MM.1S (cell line): ENCODE measurements at regions not wholly inside any gene's neighbourhood (a gene's known extent, or its start where the extent isn't known, plus 50 kb on each side); places are given as distances from the start of the nearest gene placed in this dataset.

ENCODE experiments used
- DNase-seq: peaks from one replicate; pipeline ENCODE4 v3.0.0-alpha.2; 2015
- H2AFZ ChIP-seq: fragments of 300-600 bp; sonication (generic); 2 replicates; pipeline ENCODE4 v1.6.0; 2016; ENCODE audit warnings: antibody characterized with exemption, low read length
- H3F3A ChIP-seq: fragments of 300-600 bp; sonication (generic); 2 replicates; pipeline ENCODE4 v1.6.1; 2016; ENCODE audit warnings: mild to moderate bottlenecking, antibody characterized with exemption, low read length, moderate library complexity, mixed read lengths; ENCODE audit not compliant: insufficient read depth
- H3K27ac ChIP-seq: fragments of 300-600 bp; sonication (generic); 2 replicates; pipeline ENCODE4 v1.5.1; 2016; ENCODE audit warnings: mild to moderate bottlenecking, low read length
- H3K27me3 ChIP-seq: fragments of 300-600 bp; sonication (generic); replicated peaks from 2 replicates; pipeline ENCODE4 v1.6.0; 2016; ENCODE audit warnings: low read length; ENCODE audit not compliant: insufficient read depth
- H3K36me3 ChIP-seq: fragments of 300-600 bp; sonication (generic); replicated peaks from 2 replicates; pipeline ENCODE4 v1.6.1; 2016; ENCODE audit warnings: mild to moderate bottlenecking, low read length, mixed read lengths; ENCODE audit not compliant: insufficient read depth
- H3K4me1 ChIP-seq: fragments of 300-600 bp; sonication (generic); 2 replicates; pipeline ENCODE4 v1.6.1; 2016; ENCODE audit warnings: low read length, mixed read lengths
- H3K4me2 ChIP-seq: fragments of 300-600 bp; sonication (generic); 2 replicates; pipeline ENCODE4 v1.6.0; 2016; ENCODE audit warnings: low read depth, low read length
- H3K4me3 ChIP-seq: fragments of 300-600 bp; sonication (generic); 2 replicates; pipeline ENCODE4 v1.5.1; 2016; ENCODE audit warnings: low read length, mixed read lengths
- H3K79me2 ChIP-seq: fragments of 300-600 bp; sonication (generic); 2 replicates; pipeline ENCODE4 v1.6.1; 2016; ENCODE audit warnings: mixed run types, low read length, mixed read lengths
- H3K9ac ChIP-seq: fragments of 300-600 bp; sonication (generic); 2 replicates; pipeline ENCODE4 v1.6.1; 2016; ENCODE audit warnings: low read length, mixed read lengths
- H3K9me2 ChIP-seq: fragments of 300-600 bp; sonication (generic); replicated peaks from 2 replicates; pipeline ENCODE4 v1.6.1; 2016; ENCODE audit warnings: mild to moderate bottlenecking, low read length, mixed read lengths; ENCODE audit not compliant: insufficient read depth
- H3K9me3 ChIP-seq: fragments of 300-600 bp; sonication (generic); replicated peaks from 2 replicates; pipeline ENCODE4 v1.6.1; 2016; ENCODE audit warnings: mild to moderate bottlenecking, low read length, mixed read lengths; ENCODE audit not compliant: insufficient read depth
- H4K20me1 ChIP-seq: fragments of 300-600 bp; sonication (generic); 2 replicates; pipeline ENCODE4 v1.6.1; 2016; ENCODE audit warnings: mild to moderate bottlenecking, low read length, moderate library complexity, mixed read lengths; ENCODE audit not compliant: insufficient read depth
- EZH2 ChIP-seq: fragments of 300-600 bp; sonication (generic); optimal IDR thresholded peaks from 2 replicates; pipeline ENCODE3; 2017; ENCODE audit warnings: low read depth, mild to moderate bottlenecking, antibody characterized with exemption, low read length, mixed read lengths
- EZH2phosphoT487 ChIP-seq: fragments of 300-600 bp; sonication (generic); IDR thresholded peaks from 2 replicates; pipeline ENCODE4 v1.6.1; 2018; ENCODE audit warnings: antibody characterized with exemption, low read length
- TF ChIP-seq, protein P1 (sequence below): fragments of 300-600 bp; sonication (generic); IDR thresholded peaks from 2 replicates; pipeline ENCODE4 v1.5.1; 2016; ENCODE audit warnings: antibody characterized with exemption, low read length, mixed read lengths

DNA sequence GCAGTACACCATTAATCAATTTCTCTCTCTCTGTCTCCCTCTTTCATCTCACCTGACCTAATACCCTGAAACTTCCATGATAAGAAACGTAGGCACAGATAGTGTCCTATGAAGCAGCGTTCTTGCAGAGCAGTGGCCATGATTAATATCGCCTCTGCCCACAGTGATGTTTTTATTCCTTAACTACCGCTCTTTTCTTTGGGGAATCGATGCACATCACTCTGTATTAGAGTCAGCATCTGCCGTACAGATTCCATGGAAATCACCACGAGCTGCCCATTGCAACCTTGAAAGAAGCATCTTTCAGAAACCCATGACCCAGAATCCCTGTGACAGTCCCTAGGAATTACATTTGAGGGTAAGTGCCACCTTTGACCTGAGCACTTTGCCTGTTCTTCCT is 152.0 kb upstream of the ECI2 start:
- H4K20me1 ChIP-seq, result no peaks in the 10 kb centered on the region
- H3K27me3 ChIP-seq, result no peaks in the 10 kb centered on the region
- no peak overlapping the region for H2AFZ ChIP-seq
- H3K27ac ChIP-seq, result no peak overlapping the region
- TF ChIP-seq EZH2, result no peak
- TF ChIP-seq, protein P1, sequence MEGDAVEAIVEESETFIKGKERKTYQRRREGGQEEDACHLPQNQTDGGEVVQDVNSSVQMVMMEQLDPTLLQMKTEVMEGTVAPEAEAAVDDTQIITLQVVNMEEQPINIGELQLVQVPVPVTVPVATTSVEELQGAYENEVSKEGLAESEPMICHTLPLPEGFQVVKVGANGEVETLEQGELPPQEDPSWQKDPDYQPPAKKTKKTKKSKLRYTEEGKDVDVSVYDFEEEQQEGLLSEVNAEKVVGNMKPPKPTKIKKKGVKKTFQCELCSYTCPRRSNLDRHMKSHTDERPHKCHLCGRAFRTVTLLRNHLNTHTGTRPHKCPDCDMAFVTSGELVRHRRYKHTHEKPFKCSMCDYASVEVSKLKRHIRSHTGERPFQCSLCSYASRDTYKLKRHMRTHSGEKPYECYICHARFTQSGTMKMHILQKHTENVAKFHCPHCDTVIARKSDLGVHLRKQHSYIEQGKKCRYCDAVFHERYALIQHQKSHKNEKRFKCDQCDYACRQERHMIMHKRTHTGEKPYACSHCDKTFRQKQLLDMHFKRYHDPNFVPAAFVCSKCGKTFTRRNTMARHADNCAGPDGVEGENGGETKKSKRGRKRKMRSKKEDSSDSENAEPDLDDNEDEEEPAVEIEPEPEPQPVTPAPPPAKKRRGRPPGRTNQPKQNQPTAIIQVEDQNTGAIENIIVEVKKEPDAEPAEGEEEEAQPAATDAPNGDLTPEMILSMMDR, result no peak
- H3K4me1 ChIP-seq, result no peaks in the 10 kb centered on the region
- H3K9me2 ChIP-seq, result no peaks in the 10 kb centered on the region
- no peak overlapping the region for H3K4me3 ChIP-seq
- H3K9ac ChIP-seq, result no peak overlapping the region
- no peak for DNase-seq
- H3K36me3 ChIP-seq, result no peaks in the 10 kb centered on the region
- H3K4me2 ChIP-seq, result no peak overlapping the region
- no peaks in the 10 kb centered on the region for H3F3A ChIP-seq
- no peaks in the 10 kb centered on the region for H3K79me2 ChIP-seq
- no peaks in the 10 kb centered on the region for H3K9me3 ChIP-seq

DNA sequence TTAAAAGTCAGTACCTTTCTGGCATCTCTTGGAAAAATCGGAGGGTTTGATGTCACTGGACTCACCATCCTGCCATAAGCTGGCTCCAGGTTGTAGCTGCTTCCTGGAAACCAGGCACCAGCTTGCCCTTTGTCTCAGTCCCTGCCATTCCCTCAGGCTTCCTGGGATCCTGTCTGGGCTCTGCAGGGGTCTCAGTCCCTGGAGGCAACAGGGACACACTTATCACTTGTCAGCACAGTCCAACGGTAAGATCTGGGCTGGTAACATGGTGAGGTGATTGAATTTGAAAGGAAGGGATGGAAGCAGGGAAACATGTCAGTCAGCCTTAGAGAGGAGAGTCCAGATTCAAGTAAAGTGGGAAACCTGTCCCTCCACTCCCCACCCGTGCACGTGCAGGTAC is 147.6 kb upstream of the ECI2 start:
- H3K27me3 ChIP-seq, result no peaks in the 10 kb centered on the region
- no peaks in the 10 kb centered on the region for H3K9me3 ChIP-seq
- no peaks in the 10 kb centered on the region for H3K79me2 ChIP-seq
- H3K9me2 ChIP-seq, result no peaks in the 10 kb centered on the region
- H4K20me1 ChIP-seq, result no peaks in the 10 kb centered on the region
- no peak overlapping the region for H3K9ac ChIP-seq
- H3K4me2 ChIP-seq, result no peak overlapping the region
- no peak for DNase-seq
- no peak overlapping the region for H2AFZ ChIP-seq
- no peak overlapping the region for H3K4me3 ChIP-seq
- H3F3A ChIP-seq, result no peaks in the 10 kb centered on the region
- H3K27ac ChIP-seq, result no peak overlapping the region
- TF ChIP-seq, protein P1, result no peak
- TF ChIP-seq EZH2phosphoT487, result no peak
- no peak for TF ChIP-seq EZH2
- H3K4me1 ChIP-seq, result no peaks in the 10 kb centered on the region
- H3K36me3 ChIP-seq, result no peaks in the 10 kb centered on the region

DNA sequence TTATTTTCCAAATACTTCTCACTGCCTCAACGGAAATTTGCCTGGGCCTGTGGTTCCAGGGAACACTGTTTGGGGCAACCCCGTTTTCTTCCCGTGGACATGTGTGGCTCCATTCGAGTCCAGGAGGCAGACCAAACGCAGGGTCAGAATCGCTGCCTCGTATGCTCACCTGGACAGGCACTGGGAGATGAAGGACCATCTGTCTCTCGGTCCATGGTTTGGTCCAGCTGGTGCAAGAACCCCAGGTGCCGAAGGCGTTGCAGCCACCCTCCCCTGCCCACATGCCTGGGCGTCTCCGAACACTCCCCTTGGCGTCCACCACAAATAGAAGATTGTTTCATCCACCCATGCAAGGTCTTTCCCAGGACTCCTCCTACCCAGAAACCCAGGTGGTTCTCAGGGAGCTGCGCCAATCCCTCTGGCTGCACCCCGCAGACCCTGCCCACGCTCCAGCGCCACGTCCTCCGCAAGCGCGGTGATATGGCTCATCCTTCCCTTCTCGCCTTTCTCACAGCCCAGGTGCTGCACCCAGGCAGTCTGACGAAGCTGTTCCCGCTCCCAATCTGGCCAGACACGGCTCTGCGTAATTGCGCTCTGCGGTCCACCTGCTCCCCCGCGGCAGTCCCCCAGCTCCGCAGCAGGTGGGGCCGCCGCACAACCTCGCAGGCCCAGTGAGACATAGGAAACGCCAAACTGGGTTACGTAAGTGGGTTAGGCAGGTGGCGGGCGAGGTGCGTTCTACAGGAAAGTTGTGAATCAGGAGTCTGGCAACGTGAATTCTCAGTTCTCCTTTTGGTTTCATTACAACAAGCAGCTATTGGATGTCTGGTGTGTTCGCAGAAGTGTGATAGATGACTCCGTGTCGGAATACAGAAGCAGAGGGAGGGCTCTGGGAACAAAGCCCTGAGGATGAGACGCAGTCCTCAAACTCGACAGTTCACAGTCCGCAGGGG is 146.2 kb upstream of the ECI2 start:
- Histone ChIP-seq H2AFZ (peak overlapping the region; percentile 28; the same call in 1 of the 2 replicates), H4K20me1 (no peaks in the 10 kb centered on the region), H3K4me3 (peak overlapping the region; percentile 50), H3K9me2 (no peaks in the 10 kb centered on the region), H3F3A (no peaks in the 10 kb centered on the region), H3K27ac (no peak overlapping the region), H3K27me3 (no peaks in the 10 kb centered on the region), H3K4me2 (peak overlapping the region; percentile 78), H3K9me3 (no peaks in the 10 kb centered on the region), H3K36me3 (no peaks in the 10 kb centered on the region), H3K4me1 (no peaks in the 10 kb centered on the region), H3K79me2 (no peaks in the 10 kb centered on the region), H3K9ac (no peak overlapping the region)
- peak; percentile 76 for DNase-seq
- TF ChIP-seq, protein P1, result peak; percentile 68
- TF ChIP-seq EZH2, result no peak
